ENCODE measurements at regions not wholly inside any gene's neighbourhood (a gene's known extent, or its start where the extent isn't known, plus 50 kb on each side); places are given as distances from the start of the nearest gene placed in this dataset.

DNA sequence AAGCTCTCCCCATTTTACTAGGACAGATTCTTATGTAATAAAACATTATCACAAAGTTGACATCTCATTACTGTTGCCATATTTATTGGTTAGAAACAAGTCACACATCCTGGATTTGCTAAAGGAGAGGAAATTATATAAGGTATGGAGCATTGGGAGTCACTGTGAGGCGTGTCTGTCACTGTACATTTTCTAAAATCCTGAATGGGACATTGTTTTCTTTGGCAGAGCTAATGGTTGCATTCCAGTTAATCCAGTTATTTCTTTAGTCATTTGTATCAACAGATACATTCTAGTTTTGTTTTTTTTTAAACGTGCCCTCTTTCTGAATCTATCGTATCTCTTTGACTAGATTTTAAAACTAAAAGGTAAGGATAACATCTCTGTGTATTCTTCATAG is 70.2 kb upstream of the MITF start:
- TF ChIP-seq, protein P1, sequence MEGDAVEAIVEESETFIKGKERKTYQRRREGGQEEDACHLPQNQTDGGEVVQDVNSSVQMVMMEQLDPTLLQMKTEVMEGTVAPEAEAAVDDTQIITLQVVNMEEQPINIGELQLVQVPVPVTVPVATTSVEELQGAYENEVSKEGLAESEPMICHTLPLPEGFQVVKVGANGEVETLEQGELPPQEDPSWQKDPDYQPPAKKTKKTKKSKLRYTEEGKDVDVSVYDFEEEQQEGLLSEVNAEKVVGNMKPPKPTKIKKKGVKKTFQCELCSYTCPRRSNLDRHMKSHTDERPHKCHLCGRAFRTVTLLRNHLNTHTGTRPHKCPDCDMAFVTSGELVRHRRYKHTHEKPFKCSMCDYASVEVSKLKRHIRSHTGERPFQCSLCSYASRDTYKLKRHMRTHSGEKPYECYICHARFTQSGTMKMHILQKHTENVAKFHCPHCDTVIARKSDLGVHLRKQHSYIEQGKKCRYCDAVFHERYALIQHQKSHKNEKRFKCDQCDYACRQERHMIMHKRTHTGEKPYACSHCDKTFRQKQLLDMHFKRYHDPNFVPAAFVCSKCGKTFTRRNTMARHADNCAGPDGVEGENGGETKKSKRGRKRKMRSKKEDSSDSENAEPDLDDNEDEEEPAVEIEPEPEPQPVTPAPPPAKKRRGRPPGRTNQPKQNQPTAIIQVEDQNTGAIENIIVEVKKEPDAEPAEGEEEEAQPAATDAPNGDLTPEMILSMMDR (IDR thresholded peaks at IDR 0.05) = no peak
- TF ChIP-seq EP300 (IDR thresholded peaks at IDR 0.05) (no peak), POLR2A (IDR thresholded peaks at IDR 0.05) (no peak)
